ENCODE measurements at regions not wholly inside any gene's neighbourhood (a gene's known extent, or its start where the extent isn't known, plus 50 kb on each side); places are given as distances from the start of the nearest gene placed in this dataset.
"Not testable (repeated sequence)": the region's sequence is repeated elsewhere in the genome, so short reads cannot be mapped to it uniquely, and the experiment has no call there.

- H3K36me3 ChIP-seq: no peaks in the 10 kb centered on the region
- no peak for DNase-seq
- H3K27ac ChIP-seq: no peak overlapping the region
- H3K4me1 ChIP-seq: peaks cover 0 to 6% (median 6%) of the 10 kb centered on the region in 4 donors
- H3K9me3 ChIP-seq: no peaks in the 10 kb centered on the region
- TF ChIP-seq EP300 (IDR thresholded peaks at IDR 0.05): no peak
- H3K27me3 ChIP-seq: no peaks in the 10 kb centered on the region
- intact Hi-C loops (cut with DNase I): no loop called here
- no peak overlapping the region for H3K4me3 ChIP-seq
Measured at GRCh38 chr1:93756657-93757056, 75.0 kb upstream of the BCAR3 start.

GRCh38 chr1:93755251-93755715 lies 73.6 kb upstream of the BCAR3 start:
- H3K27ac ChIP-seq; intact Hi-C loops (cut with DNase I); H3K4me3 ChIP-seq; H3K9me3 ChIP-seq; H3K27me3 ChIP-seq; DNase-seq; H3K36me3 ChIP-seq: not testable (repeated sequence)
- peaks cover 0 to 13% (median 13%) of the 10 kb centered on the region in 4 donors for H3K4me1 ChIP-seq

- no peak overlapping the region for H3K4me3 ChIP-seq
- no peaks in the 10 kb centered on the region for H3K9me3 ChIP-seq
- WGBS, 2 donors: 68 to 79% methylated on average over 6 of the region's 6 CpGs
- no peak for DNase-seq
- TF ChIP-seq CTCF (IDR thresholded peaks at IDR 0.05): no peak
- no peak for TF ChIP-seq POLR2AphosphoS5 (IDR thresholded peaks at IDR 0.05)
- no peak for TF ChIP-seq EP300 (IDR thresholded peaks at IDR 0.05)
- no peak for TF ChIP-seq POLR2A (IDR thresholded peaks at IDR 0.05)
- peaks cover 0 to 13% (median 13%) of the 10 kb centered on the region in 4 donors for H3K4me1 ChIP-seq
- intact Hi-C loops (cut with DNase I): no loop called here
- H3K27me3 ChIP-seq: no peaks in the 10 kb centered on the region
- H3K27ac ChIP-seq: no peak overlapping the region
- H3K36me3 ChIP-seq: no peaks in the 10 kb centered on the region
Measured at GRCh38 chr1:93753791-93754763, 72.4 kb upstream of the BCAR3 start.

- WGBS, 2 donors: 90 to 94% methylated on average over 6 of the region's 6 CpGs
- Histone ChIP-seq H3K36me3 (no peaks in the 10 kb centered on the region), H3K27me3 (no peaks in the 10 kb centered on the region), H3K4me3 (no peak overlapping the region), H3K27ac (peak overlapping the region in 3 of 4 donors; percentile 18 to 38 (median 26)), H3K9me3 (no peaks in the 10 kb centered on the region), H3K4me1 (peaks cover 0 to 13% (median 13%) of the 10 kb centered on the region in 4 donors)
- DNase-seq: peak; percentile 76
- intact Hi-C loops (cut with DNase I): no loop called here
- TF ChIP-seq CTCF (IDR thresholded peaks at IDR 0.05): no peak
- peak in 1 of 4 donors; percentile 5 for TF ChIP-seq POLR2AphosphoS5 (IDR thresholded peaks at IDR 0.05)
Measured at GRCh38 chr1:93751377-93752250, 70.0 kb upstream of the BCAR3 start.

- 57 to 86% methylated on average over 6 of the region's 6 CpGs for WGBS, 2 donors
- intact Hi-C loops (cut with DNase I): no loop called here
Measured at GRCh38 chr1:93750955-93751354, 69.3 kb upstream of the BCAR3 start.

More at GRCh38 chr1:93750955-93751354, 69.3 kb upstream of the BCAR3 start:
- Histone ChIP-seq H3K27ac (peak overlapping the region in 1 of 4 donors; percentile 26), H3K27me3 (no peaks in the 10 kb centered on the region), H3K4me1 (peaks cover 0 to 13% (median 13%) of the 10 kb centered on the region in 4 donors), H3K4me3 (no peak overlapping the region), H3K9me3 (no peaks in the 10 kb centered on the region), H3K36me3 (no peaks in the 10 kb centered on the region)
- no peak for DNase-seq
- no peak for TF ChIP-seq POLR2A (IDR thresholded peaks at IDR 0.05)
- no peak for TF ChIP-seq EP300 (IDR thresholded peaks at IDR 0.05)
- no peak for TF ChIP-seq CTCF (IDR thresholded peaks at IDR 0.05)
- no peak for TF ChIP-seq POLR2AphosphoS5 (IDR thresholded peaks at IDR 0.05)

All from sigmoid colon (tissue), 6 donors.